ENCODE measurements at regions not wholly inside any gene's neighbourhood (a gene's known extent, or its start where the extent isn't known, plus 50 kb on each side); places are given as distances from the start of the nearest gene placed in this dataset.

- TF ChIP-seq GATA2 (IDR thresholded peaks at IDR 0.05; ENCODE audit: low read depth, low read length) (no peak), GATA3 (IDR thresholded peaks at IDR 0.05; ENCODE audit: low read depth, low read length) (no peak)
Measured at GRCh38 chr6:9178071-9178470, 742.7 kb upstream of the SLC35B3 start.

Data from SH-SY5Y (cell line).